NB4 (cell line): ENCODE measurements at regions not wholly inside any gene's neighbourhood (a gene's known extent, or its start where the extent isn't known, plus 50 kb on each side); places are given as distances from the start of the nearest gene placed in this dataset.

Source experiments
- DNase-seq: peaks from one replicate; pipeline ENCODE4 v3.0.0; 2010; ENCODE audit warnings: low read depth
- H3K4me3 ChIP-seq: one replicate; pipeline ENCODE4 v1.5.1; 2011; ENCODE audit warnings: mild to moderate bottlenecking, low read depth, low read length, moderate library complexity
- MYC ChIP-seq: IDR thresholded peaks from 2 replicates; pipeline ENCODE4 v1.6.1; 2011; ENCODE audit warnings: low read depth, low read length
- POLR2A ChIP-seq: IDR thresholded peaks from 2 replicates; pipeline ENCODE4 v1.6.1; 2011; ENCODE audit warnings: mild to moderate bottlenecking; ENCODE audit not compliant: insufficient read length; ENCODE audit errors: extremely low read depth
- TF ChIP-seq, protein P1 (sequence below): IDR thresholded peaks from 2 replicates; pipeline ENCODE4 v1.6.1; 2011; ENCODE audit warnings: low read depth, low read length
- TF ChIP-seq, protein P2 (sequence below): IDR thresholded peaks from one replicate; pipeline ENCODE4 v1.5.1; 2012; ENCODE audit warnings: low read depth, low read length

DNA sequence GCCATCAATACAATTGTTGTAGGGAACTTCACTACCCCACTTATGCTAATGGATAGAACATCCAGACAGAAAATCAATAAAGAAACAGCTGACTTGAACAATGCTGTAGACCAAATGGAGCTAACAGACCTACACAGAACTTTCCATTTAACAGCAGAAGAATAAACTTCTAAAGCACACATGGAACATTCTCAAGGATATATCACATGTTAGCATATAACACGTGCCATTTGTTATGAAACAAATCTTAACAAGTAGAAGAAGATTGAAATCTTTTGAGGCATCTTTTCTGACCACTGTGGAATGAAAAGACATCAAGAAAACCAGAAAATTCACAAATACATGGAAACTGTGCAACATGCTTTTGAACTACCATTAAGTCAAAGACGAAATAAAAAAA is 62.5 kb upstream of the RNU6-8 start:
- TF ChIP-seq MYC (no peak), POLR2A (no peak)
- TF ChIP-seq, protein P1, sequence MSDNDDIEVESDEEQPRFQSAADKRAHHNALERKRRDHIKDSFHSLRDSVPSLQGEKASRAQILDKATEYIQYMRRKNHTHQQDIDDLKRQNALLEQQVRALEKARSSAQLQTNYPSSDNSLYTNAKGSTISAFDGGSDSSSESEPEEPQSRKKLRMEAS: no peak
- TF ChIP-seq, protein P2, sequence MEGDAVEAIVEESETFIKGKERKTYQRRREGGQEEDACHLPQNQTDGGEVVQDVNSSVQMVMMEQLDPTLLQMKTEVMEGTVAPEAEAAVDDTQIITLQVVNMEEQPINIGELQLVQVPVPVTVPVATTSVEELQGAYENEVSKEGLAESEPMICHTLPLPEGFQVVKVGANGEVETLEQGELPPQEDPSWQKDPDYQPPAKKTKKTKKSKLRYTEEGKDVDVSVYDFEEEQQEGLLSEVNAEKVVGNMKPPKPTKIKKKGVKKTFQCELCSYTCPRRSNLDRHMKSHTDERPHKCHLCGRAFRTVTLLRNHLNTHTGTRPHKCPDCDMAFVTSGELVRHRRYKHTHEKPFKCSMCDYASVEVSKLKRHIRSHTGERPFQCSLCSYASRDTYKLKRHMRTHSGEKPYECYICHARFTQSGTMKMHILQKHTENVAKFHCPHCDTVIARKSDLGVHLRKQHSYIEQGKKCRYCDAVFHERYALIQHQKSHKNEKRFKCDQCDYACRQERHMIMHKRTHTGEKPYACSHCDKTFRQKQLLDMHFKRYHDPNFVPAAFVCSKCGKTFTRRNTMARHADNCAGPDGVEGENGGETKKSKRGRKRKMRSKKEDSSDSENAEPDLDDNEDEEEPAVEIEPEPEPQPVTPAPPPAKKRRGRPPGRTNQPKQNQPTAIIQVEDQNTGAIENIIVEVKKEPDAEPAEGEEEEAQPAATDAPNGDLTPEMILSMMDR: no peak
- DNase-seq: no peak
- no peak overlapping the region for H3K4me3 ChIP-seq

DNA sequence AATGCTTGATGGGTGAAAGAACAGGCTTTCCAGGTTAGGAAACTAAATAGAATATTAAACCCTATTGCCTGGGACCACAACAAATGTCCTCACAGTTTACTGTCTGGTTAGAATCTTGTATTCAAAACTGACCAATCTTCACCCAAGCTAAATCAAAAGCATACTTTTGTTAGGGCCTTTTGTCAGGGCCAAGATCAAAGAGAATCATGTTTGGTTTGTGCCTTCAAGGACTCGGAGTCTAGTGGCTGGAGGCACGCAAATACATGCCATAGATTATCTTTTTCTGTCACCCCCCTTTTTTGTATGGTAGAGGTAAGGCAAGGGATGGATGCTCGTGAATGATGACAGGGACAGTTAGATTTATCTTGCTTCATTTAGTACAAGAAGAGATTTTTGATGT is 51.1 kb upstream of the AKAP6 start:
- H3K4me3 ChIP-seq: no peak overlapping the region
- no peak for DNase-seq
- TF ChIP-seq MYC (no peak), POLR2A (no peak)
- TF ChIP-seq, protein P1: no peak
- TF ChIP-seq, protein P2: no peak
